HCEC 1CT (cell line): ENCODE measurements at regions not wholly inside any gene's neighbourhood (a gene's known extent, or its start where the extent isn't known, plus 50 kb on each side); places are given as distances from the start of the nearest gene placed in this dataset.
"Not testable (repeated sequence)": the region's sequence is repeated elsewhere in the genome, so short reads cannot be mapped to it uniquely, and the experiment has no call there.

ENCODE experiments used
- DNase-seq: peaks from one replicate; pipeline ENCODE4 v3.0.0-alpha.2; 2017

DNA sequence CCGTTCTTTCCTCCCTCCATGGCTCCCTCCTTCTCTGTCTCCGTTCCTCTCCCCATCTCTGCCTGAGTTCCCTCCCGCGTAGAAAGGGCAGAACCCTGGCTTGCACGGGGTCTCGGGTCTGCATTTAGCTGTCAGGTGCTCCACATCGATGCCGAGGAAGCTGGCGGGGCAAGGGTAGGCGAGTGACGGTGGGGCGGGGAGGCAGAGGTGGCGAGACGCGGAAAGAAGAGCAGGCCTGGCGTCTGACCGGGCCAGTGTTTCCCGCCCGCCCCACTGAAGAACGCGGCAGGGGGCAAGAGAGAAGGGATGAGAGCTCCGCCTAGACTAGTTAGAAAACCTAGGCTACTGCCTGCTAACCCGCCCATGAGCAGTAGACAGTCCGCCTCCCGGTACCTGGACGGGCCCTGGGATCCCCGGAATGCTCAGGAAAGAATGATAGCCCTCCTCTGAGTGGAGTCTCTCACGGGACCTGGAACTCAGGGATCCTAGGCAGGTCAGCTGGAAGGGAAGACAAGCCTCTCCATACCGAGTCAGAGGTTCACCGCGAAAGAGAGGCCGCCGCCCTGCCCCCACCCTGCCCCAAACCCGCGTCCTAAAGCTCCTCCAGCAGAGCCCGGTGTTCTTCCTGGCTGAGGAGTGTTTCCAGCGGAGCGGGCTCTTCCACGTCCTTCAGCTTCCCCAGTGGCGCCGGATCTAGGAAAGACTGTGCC, 357.9 kb upstream of the DEFB115 start:
- DNase-seq: not testable (repeated sequence)

DNA sequence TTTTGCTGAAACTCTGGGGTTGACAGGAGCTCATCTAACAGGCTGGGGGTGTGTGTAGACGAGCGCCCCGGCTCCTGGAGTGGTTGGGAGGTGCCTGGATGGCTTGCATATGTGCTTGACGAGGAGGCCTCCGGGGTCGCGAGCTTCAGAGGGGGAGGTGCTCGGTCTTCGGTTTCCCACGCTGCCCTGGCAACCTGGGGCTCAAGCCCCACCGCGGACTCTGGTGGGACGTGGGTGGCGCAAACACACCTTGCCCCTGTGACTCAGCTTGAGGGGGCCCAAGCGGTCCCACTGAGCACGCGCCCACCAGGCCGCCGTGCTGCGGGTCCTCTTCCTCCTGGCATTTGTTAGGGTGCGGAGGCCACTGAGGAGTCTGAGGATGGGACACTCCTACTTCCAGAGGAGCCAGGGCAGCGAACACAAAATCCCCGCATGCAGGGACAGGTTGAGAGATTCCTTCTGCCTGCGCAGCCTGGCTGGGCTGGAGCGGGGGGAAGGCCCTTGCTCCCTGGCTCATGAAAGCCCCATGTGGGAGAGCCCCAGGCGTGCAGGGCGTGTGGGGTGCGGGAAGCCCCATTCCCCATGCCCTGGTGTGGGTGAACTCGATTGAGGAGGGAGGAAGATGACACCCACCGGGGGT, 357.3 kb upstream of the DEFB115 start:
- not testable (repeated sequence) for DNase-seq

DNA sequence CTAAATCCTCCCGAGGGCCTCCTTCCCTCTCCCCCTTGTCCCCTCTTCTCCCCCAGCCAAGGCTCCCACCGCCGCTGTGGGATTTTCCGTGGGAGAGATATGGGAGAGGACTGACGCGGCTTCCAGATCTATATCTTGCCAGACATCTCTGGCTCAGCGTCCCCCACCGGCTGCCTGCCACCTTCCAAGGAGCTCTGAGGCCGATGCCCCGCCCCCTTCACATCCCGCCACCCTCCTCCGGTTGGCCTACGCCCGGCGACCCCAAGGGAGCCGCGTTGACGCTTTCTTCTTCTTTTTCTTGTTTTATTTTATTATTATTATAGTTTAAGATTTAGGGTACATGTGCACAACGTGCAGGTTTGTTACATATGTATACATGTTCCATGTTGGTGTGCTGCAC, 352.2 kb upstream of the DEFB115 start:
- DNase-seq: not testable (repeated sequence)

GRCh38 chr20:30910937-30911725, 346.3 kb upstream of the DEFB115 start:
- DNase-seq: no peak

DNA sequence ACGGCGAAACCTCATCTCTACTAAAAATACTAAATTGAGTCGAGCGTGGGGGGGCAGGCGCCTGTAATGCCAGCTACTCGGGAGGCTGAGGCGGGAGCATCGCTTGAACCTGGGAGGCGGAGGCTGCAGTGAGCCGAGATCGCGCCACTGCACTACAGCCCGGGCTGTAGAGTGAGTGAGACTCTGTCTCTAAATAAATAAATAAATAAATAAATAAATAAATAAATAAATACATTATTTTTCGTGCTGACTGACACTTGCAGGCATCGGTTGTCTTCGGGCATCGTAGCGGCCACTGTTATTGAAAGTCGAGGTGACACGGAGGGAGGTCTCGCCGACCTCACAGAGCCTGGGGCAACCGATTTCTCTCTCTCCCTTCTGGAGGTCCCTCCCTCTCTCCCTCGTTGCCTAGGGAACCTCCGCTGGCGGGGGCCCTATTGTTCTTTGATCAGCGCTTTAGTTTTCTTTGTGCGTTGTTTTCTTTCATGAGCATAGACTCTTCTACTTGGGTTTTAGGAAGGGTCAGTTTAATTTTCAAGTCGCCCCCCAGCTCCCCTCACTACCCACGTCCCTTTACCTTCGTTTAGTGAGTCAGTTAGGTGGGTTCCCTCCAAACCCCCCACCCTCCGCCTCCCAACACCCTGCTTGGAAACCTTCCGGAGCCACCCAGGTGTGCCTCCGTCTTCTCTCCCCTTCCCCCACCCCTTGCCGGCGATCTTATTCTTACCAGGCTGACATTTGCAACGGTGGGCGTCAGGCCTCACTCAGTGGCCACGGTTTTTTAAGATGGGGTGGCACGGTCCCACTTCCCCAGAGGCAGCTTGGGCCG, 345.4 kb upstream of the DEFB115 start:
- DNase-seq: not testable (repeated sequence)

GRCh38 chr20:30912661-30913026, 344.8 kb upstream of the DEFB115 start:
- DNase-seq: not testable (repeated sequence)

- not testable (repeated sequence) for DNase-seq
Measured at GRCh38 chr20:30916404-30916803, 341.1 kb upstream of the DEFB115 start.

DNA sequence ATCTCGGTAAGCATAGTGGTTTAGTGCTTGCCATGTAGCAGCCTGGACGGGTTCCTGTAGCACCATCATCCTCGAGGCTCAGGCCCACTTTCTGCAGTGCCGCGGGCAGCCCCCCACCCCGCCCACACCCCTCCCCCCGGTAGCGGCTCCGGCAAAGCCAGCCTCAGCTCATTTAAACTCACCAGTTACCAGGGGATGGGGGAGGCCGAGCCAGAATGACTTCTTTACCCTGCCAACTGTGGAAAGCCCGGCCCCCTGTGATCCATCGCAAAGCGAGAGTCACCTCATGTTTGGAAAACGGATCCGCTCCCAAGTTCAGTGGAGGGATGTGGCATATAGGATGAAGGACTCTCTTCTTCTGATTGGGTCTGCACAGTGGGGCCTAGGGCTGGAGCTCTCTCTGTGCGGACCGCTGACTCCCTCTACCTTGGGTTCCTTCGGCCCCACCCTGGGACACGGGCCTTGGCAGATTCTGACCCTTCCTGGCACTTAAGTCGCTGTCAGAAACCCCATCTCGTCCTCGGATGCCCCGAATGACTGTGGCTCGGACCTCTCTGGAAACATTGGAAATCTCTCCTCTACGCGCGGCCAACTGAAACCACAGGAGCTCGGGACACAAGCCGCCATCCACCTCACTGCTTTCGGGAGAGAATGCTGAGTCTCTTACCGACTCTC, 337.8 kb upstream of the DEFB115 start:
- no peak for DNase-seq

DNA sequence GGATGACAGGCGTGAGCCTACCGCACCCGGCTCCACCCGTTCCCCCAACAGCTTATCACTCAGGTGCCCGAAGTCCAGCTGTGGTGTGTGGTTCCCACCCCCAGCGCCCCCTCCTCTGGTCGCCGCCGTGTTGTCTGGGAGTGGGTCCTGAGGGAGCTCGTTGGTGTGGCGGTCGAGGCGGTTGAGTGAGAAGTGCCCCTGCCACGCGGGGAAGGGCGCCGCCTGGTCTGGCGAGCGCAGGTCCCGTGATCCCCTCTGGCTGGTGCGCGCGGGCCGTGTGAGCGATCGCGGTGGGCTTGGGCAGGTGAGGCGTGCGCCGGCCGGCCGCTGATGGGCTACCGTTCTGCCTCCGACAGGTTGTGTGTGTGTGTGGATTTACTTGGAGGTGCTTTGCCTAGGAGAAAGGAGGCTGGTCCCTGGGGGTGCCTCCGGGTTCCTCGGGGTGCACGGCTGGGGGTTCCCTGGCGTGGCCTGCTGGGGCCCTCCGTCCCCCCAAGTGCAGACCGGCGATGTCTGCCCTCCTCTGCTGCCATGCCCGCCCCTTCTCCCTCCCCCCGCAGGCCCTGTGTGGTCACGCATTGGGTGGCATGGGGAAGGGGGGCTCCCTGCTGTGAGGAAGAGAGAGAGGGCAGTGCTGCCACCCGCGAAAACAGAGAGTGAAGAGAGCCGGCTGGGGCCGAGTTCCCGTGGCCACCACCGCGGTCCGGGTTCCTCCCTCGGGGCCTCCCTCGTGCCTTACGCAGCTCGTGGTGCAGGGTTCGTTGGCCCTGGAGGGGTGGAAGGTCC, 336.0 kb upstream of the DEFB115 start:
- DNase-seq: no peak

DNA sequence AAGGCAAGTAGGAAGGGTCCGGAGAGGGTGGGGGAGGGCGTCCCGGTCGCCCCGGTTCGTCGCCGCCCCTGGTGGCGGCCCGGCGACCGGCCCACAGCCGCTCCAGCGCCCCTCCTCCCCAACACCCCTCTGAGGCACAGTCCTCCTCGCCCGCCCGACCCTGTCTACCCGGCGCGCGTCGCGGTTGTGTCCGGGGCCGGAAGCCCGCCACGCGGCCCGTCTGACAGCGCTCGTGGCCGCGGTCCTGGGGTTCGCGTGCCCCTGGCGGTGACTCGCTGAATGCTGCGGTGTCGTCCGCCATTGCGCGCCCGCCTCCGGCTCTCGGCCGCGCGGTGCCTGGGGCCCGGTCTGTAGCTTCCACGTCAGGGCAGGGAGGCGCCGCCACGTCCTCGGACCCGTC, 335.3 kb upstream of the DEFB115 start:
- no peak for DNase-seq

GRCh38 chr20:30937790-30938189, 319.7 kb upstream of the DEFB115 start:
- DNase-seq: no peak

- no peak for DNase-seq
Measured at GRCh38 chr20:30949761-30950160, 307.7 kb upstream of the DEFB115 start.

- not testable (repeated sequence) for DNase-seq
Measured at GRCh38 chr20:30951088-30951487, 306.4 kb upstream of the DEFB115 start.

GRCh38 chr20:30956649-30957048, 300.8 kb upstream of the DEFB115 start:
- not testable (repeated sequence) for DNase-seq

GRCh38 chr20:30959208-30959607, 298.3 kb upstream of the DEFB115 start:
- not testable (repeated sequence) for DNase-seq

DNA sequence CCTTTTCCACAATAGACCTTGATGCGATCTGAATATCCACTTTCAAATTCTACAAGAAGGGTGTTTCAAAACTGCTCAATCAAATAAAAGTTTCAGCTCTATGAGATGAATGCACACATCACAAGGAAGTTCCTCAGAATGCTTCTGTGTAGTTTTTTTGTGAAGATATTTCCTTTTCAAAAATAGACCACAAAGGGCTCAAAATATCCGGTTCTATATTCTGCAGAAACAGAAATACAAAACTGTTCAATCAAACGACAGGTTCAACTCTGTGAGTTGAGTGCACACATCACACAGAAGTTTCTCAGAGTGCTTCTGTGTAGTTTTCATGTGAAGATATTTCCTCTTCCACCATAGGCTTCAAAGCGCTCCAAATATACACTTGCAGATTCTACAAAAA, 293.9 kb upstream of the DEFB115 start:
- no peak for DNase-seq

- not testable (repeated sequence) for DNase-seq
Measured at GRCh38 chr20:30975859-30976258, 281.6 kb upstream of the DEFB115 start.

DNA sequence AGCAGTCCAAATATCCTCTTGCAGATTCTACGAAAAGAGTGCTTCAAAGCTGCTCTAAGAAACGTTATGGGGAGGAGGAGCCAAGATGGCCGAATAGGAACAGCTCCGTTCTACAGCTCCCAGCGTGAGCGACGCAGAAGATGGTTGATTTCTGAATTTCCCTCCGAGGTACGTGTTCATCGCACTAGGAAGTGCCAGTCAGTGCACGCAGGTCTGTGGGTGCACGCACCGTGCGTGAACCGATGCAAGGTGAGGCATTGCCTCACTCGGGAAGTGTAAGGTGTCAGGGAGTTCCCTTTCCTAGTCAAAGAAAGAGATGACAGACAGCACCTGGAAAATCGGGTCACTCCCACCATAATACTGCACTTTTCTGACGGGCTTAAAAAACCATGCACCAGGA, 272.1 kb upstream of the DEFB115 start:
- DNase-seq: no peak
